K562 (cell line): ENCODE measurements at regions not wholly inside any gene's neighbourhood (a gene's known extent, or its start where the extent isn't known, plus 50 kb on each side); places are given as distances from the start of the nearest gene placed in this dataset.

Experiments used
- ATAC-seq: fragments of 200-7000 bp; cut with Tn5 transposase; 3 replicates; pipeline ENCODE4 v1.9.1; 2020; ENCODE audit warnings: moderate library complexity
- BruUV-seq: library from RNA; stranded (reverse); fragments of 400-500 nt; replicated peaks from 2 replicates; lab custom pipeline; 2021; lab: Mats Ljungman, UMichigan
- CTCF ChIA-PET: fragments of 300-600 bp; formaldehyde crosslinking; extraction: SDS; loops from one replicate; lab custom pipeline; 2021; ENCODE audit warnings: low intra/inter-chr PET ratio; lab: Yijun Ruan, JAX
- POLR2A ChIA-PET: fragments of 300-600, 350-650 bp; sonication (Branson Sonifier 250); formaldehyde crosslinking; extraction: SDS; loops from one replicate; lab custom pipeline; 2021; ENCODE audit warnings: antibody characterized with exemption, inconsistent platforms; lab: Yijun Ruan, JAX
- DNase-seq, 4 experiments: peaks; one replicate each; pipeline versions ENCODE4 v3.0.0 to v3.0.0-alpha.2; 2011 to 2018; ENCODE audit warnings: low spot score in 3 of 4, mixed read lengths in 3 of 4; ENCODE audit errors: extremely low read depth in 1 of 4
- FAIRE-seq: peaks from 2 replicates; lab custom pipeline; 2011; peaks lifted over from hg19 to GRCh38; lab: Jason Lieb, UNC
- H2AFZ ChIP-seq: 2 replicates; pipeline ENCODE4 v1.6.0; 2011; ENCODE audit warnings: low read depth, low read length, control low read depth, inconsistent platforms
- H3K27ac ChIP-seq: fragments of 200-600 bp; 3 replicates; pipeline ENCODE4 v1.8.0; 2011; ENCODE audit warnings: low read depth, mild to moderate bottlenecking, control low read depth, inconsistent platforms, low read length, moderate library complexity, mixed read lengths; ENCODE audit errors: extremely low read depth
- H3K27me3 ChIP-seq, 2 experiments: fragments of 300-600 bp in 1 of 2; 2 replicates in 1 of 2; 3 replicates in 1 of 2; pipeline versions ENCODE4 v1.6.0 to v1.8.0; 2011; ENCODE audit warnings: inconsistent platforms in 2 of 2, low read length in 2 of 2, mild to moderate bottlenecking in 1 of 2, mixed read lengths in 1 of 2, moderate library complexity in 1 of 2; ENCODE audit not compliant: control insufficient read depth in 2 of 2, insufficient read depth in 2 of 2
- H3K36me3 ChIP-seq: fragments of 300-600 bp; 3 replicates; pipeline ENCODE4 v1.8.0; 2011; ENCODE audit warnings: mild to moderate bottlenecking, low read length, inconsistent platforms; ENCODE audit not compliant: control insufficient read depth, insufficient read depth
- H3K4me1 ChIP-seq, 2 experiments: fragments of 200-600 bp in 1 of 2; replicated peaks in 1 of 2; 2 replicates in 1 of 2; 3 replicates in 1 of 2; pipeline versions ENCODE4 v1.5.1 to v1.8.0; 2011; ENCODE audit warnings: inconsistent platforms in 2 of 2, low read length in 2 of 2, mild to moderate bottlenecking in 1 of 2, mixed read lengths in 1 of 2, moderate library complexity in 1 of 2; ENCODE audit not compliant: control insufficient read depth in 2 of 2, insufficient read depth in 2 of 2
- H3K4me2 ChIP-seq: 2 replicates; pipeline ENCODE4 v1.6.1; 2011; ENCODE audit warnings: low read length, control low read depth, inconsistent platforms, mixed read lengths; ENCODE audit not compliant: insufficient read depth
- H3K4me3 ChIP-seq: fragments of 200-600 bp; sonication (generic), shearing (Covaris generic); 2 replicates; pipeline ENCODE4 v1.5.1; 2016; ENCODE audit warnings: control low read depth, inconsistent platforms
- H3K79me2 ChIP-seq: fragments of 200-600 bp; 3 replicates; pipeline ENCODE4 v1.8.0; 2011; ENCODE audit warnings: low read length, inconsistent platforms; ENCODE audit not compliant: control insufficient read depth, insufficient read depth
- H3K9ac ChIP-seq, 2 experiments: 2 replicates each; pipeline versions ENCODE4 v1.6.0 to v1.6.1; 2011; ENCODE audit warnings: low read depth in 2 of 2, low read length in 2 of 2, control low read depth in 1 of 2, inconsistent platforms in 1 of 2, mild to moderate bottlenecking in 1 of 2, mixed read lengths in 1 of 2; ENCODE audit not compliant: insufficient read depth in 1 of 2
- H3K9me1 ChIP-seq: one replicate; pipeline ENCODE4 v1.6.0; 2011; ENCODE audit warnings: inconsistent platforms, mild to moderate bottlenecking, low read length, moderate library complexity; ENCODE audit not compliant: control insufficient read depth, insufficient read depth
- H3K9me3 ChIP-seq: replicated peaks from 2 replicates; pipeline ENCODE4 v1.5.1; 2011; ENCODE audit warnings: low read depth, low read length, inconsistent platforms; ENCODE audit not compliant: control insufficient read depth, insufficient read depth
- H4K20me1 ChIP-seq: replicated peaks from 2 replicates; pipeline ENCODE4 v1.6.1; 2011; ENCODE audit warnings: low read length, inconsistent platforms, mixed read lengths; ENCODE audit not compliant: control insufficient read depth, insufficient read depth
- FOXJ2 ChIP-seq: fragments of 200-800 bp; sonication (Bioruptor generic); IDR thresholded peaks from 2 replicates; pipeline ENCODE4 v1.6.1; 2016; ENCODE audit warnings: missing genetic modification characterization, missing compliant biosample characterization
- MECOM ChIP-seq: fragments of 250-450 bp; sonication (Bioruptor Pico); IDR thresholded peaks from 2 replicates; pipeline ENCODE4 v1.8.0; 2022; ENCODE audit warnings: inconsistent platforms
- ZMIZ1 ChIP-seq, 2 experiments: fragments of 150-350 bp in 1 of 2; IDR thresholded peaks; 2 replicates each; pipeline ENCODE4 v1.6.1; 2012 to 2016; ENCODE audit warnings: low read depth in 2 of 2, low read length in 2 of 2, mild to moderate bottlenecking in 1 of 2, moderate library complexity in 1 of 2
- WGBS: fragments of 100-300 bp; shearing (Covaris generic); methylation state at CpG from one replicate; pipeline ENCODE4 v1.1.6; 2016; ENCODE audit warnings: low coverage, mixed read lengths; ENCODE audit not compliant: insufficient coverage; ENCODE audit errors: missing lambda C conversion rate; 5-methylcytosine and 5-hydroxymethylcytosine counted together
- in situ Hi-C: fragments of 300-500 bp; cut with MboI; formaldehyde crosslinking; loops from 4 replicates; pipeline ENCODE4 v1.15.0; 2018; ENCODE audit warnings: inconsistent platforms, mixed read lengths
- intact Hi-C: fragments of 100-400 bp; cut with micrococcal nuclease; formaldehyde crosslinking; loops from 2 replicates; pipeline ENCODE4 v1.14.2; 2022

- no TSS peak for BruUV-seq
- ATAC-seq (no peak), DNase-seq (no peak), FAIRE-seq (no peak)
- in situ Hi-C loops: no loop called here
- intact Hi-C loops: no loop called here
- no peaks in the 10 kb centered on the region for H3K27me3 ChIP-seq
- no peak overlapping the region for H3K4me2 ChIP-seq
- H3K4me3 ChIP-seq: no peak overlapping the region
- no peak overlapping the region for H2AFZ ChIP-seq
- no peaks in the 10 kb centered on the region for H4K20me1 ChIP-seq
- CTCF ChIA-PET: no interaction called here
- WGBS: 0% methylated on average over 1 of the region's 1 CpG
- no peaks in the 10 kb centered on the region for H3K79me2 ChIP-seq
- no peak for TF ChIP-seq ZMIZ1 (IDR thresholded peaks at IDR 0.05; ENCODE audit: low read depth in 2 of 2, low read length in 2 of 2)
- TF ChIP-seq FOXJ2: no peak
- TF ChIP-seq MECOM (CRISPR knock-in tag): no peak
- TF ChIP-seq, all 486 proteins: peak for 0
- Histone ChIP-seq H3K9me3 (no peaks in the 10 kb centered on the region), H3K9me1 (no peaks in the 10 kb centered on the region), H3K36me3 (no peaks in the 10 kb centered on the region), H3K4me1 (no peaks in the 10 kb centered on the region), H3K9ac (no peak overlapping the region), H3K27ac (no peak overlapping the region)
- POLR2A ChIA-PET: no interaction called here
Measured at GRCh38 chr2:234673501-234673900, 176.6 kb upstream of the ARL4C start.
